ENCODE measurements at regions not wholly inside any gene's neighbourhood (a gene's known extent, or its start where the extent isn't known, plus 50 kb on each side); places are given as distances from the start of the nearest gene placed in this dataset.

- Histone ChIP-seq H3K9me3 (ENCODE audit: control insufficient read depth in 2 of 3, low read length in 3 of 3) (no peaks in the 10 kb centered on the region), H3K4me3 (ENCODE audit: low read length) (no peak overlapping the region), H3K36me3 (ENCODE audit: control insufficient read depth in 2 of 3, insufficient read depth in 3 of 3, low read length in 3 of 3) (no peaks in the 10 kb centered on the region), H3K27me3 (ENCODE audit: control insufficient read depth in 2 of 2, insufficient read depth in 2 of 2, low read length in 2 of 2) (no peaks in the 10 kb centered on the region), H3K4me1 (ENCODE audit: control insufficient read depth in 2 of 2, insufficient read depth in 2 of 2, low read length in 2 of 2) (no peaks in the 10 kb centered on the region), H3K27ac (ENCODE audit: low read depth, low read length) (no peak overlapping the region)
- Mint-ChIP-seq H3K4me3 (no peak overlapping the region), H3K36me3 (no peaks in the 10 kb centered on the region), H3K27ac (no peak overlapping the region), H3K9me3 (peaks cover 0 to 13% (median 2%) of the 10 kb centered on the region in 11 donors), H3K27me3 (no peaks in the 10 kb centered on the region), H3K4me1 (no peaks in the 10 kb centered on the region)
- ATAC-seq (no peak), DNase-seq (no peak)
- intact Hi-C loops (cut with micrococcal nuclease), result no loop called here
- ChIA-PET POLR2A (no interaction called here), CTCF (no interaction called here)
Measured at GRCh38 chr4:57652779-57653178, 542.6 kb upstream of the IGFBP7 start.

DNA sequence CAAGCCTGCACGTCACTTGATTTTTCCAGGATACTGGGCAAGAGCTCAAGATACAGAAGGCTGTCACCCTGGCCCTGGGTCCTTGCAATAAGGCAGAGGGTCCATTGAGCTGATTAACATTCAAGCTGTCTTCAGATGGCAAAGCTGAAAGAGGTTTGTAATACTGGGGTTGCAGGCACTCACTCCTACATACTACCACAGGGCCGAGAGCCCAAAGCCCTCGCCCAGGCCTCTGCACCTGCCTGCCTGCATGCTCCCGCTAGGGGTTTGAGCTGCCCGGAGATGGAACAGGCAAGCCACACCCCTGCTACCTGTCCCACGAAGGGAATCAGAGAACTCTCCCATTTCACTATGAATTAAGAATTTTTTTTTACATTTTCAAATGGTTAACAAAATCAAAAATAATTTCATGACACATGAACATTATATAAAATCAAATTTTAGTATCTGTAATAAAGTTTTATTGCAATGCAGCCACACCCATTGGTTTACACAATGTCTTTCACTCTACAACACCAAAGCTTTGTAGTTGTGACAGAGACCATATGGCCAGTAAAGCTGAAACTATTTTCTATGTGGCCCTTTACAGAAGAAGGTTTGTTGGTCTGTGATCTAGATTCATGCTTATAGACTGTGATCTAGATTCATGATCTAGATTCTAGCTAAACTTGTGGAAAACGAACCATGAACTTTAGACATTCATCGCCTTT lies 530.4 kb upstream of the IGFBP7 start:
- intact Hi-C loops (cut with micrococcal nuclease), result no loop called here
- Mint-ChIP-seq H3K9me3 (peaks cover 0 to 3% (median 0%) of the 10 kb centered on the region in 11 donors), H3K27ac (no peak overlapping the region), H3K27me3 (no peaks in the 10 kb centered on the region), H3K36me3 (no peaks in the 10 kb centered on the region), H3K4me1 (no peaks in the 10 kb centered on the region), H3K4me3 (no peak overlapping the region)
- ChIA-PET CTCF (no interaction called here), POLR2A (no interaction called here)
- Histone ChIP-seq H3K4me1 (ENCODE audit: control insufficient read depth in 2 of 2, insufficient read depth in 2 of 2, low read length in 2 of 2) (no peaks in the 10 kb centered on the region), H3K36me3 (ENCODE audit: control insufficient read depth in 2 of 3, insufficient read depth in 3 of 3, low read length in 3 of 3) (no peaks in the 10 kb centered on the region), H3K27ac (ENCODE audit: low read depth, low read length) (no peak overlapping the region), H3K27me3 (ENCODE audit: control insufficient read depth in 2 of 2, insufficient read depth in 2 of 2, low read length in 2 of 2) (no peaks in the 10 kb centered on the region), H3K4me3 (ENCODE audit: low read length) (no peak overlapping the region), H3K9me3 (ENCODE audit: control insufficient read depth in 2 of 3, low read length in 3 of 3) (no peaks in the 10 kb centered on the region)
- no peak for DNase-seq
- ATAC-seq, result no peak

DNA sequence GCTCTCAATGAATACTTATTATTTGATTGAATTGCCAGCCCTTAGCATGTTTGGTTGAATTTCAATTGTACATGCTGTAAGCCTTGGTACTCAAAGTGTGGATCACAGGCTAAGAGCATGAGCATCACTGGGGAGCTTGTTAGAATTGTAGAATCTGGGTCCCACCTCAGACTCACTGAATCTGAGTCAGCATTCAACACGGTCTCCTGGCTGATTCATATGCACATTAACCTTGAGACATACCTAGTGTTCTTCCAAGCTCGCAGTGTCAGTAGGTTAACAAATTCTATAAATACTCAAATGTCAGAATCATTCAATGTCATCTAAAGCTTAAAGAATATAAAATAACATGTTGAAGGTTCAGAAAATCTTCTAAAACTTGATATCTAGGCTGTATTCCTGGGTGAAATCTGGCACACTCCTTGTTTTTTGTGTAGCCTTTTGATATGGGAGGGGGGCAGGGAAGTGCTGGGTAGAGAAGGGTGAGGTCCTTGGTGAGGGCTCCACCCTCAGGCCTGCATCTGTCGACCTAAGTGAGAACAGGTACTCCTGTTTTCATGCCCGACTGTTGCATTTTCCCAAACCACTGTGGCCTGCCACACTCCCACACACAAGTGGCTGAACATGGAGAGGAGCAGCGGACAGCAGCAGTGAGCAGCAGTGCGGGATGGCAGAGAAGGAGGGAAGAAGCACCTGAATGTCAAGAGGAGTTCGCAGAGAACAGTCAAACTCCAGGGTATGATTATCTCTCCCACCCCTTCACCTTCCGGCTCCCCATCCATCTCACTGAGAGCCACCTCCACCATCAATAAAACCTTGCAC lies 529.6 kb upstream of the IGFBP7 start:
- peaks cover 0 to 3% (median 0%) of the 10 kb centered on the region in 11 donors for H3K9me3 Mint-ChIP-seq
- H3K4me3 Mint-ChIP-seq, result no peak overlapping the region
- Histone ChIP-seq H3K27me3 (ENCODE audit: control insufficient read depth in 2 of 2, insufficient read depth in 2 of 2, low read length in 2 of 2) (no peaks in the 10 kb centered on the region), H3K36me3 (ENCODE audit: control insufficient read depth in 2 of 3, insufficient read depth in 3 of 3, low read length in 3 of 3) (no peaks in the 10 kb centered on the region), H3K4me1 (ENCODE audit: control insufficient read depth in 2 of 2, insufficient read depth in 2 of 2, low read length in 2 of 2) (no peaks in the 10 kb centered on the region), H3K4me3 (ENCODE audit: low read length) (no peak overlapping the region), H3K9me3 (ENCODE audit: control insufficient read depth in 2 of 3, low read length in 3 of 3) (no peaks in the 10 kb centered on the region), H3K27ac (ENCODE audit: low read depth, low read length) (no peak overlapping the region)
- DNase-seq (no peak), ATAC-seq (no peak)
- no peak overlapping the region for H3K27ac Mint-ChIP-seq
- H3K36me3 Mint-ChIP-seq, result no peaks in the 10 kb centered on the region
- H3K4me1 Mint-ChIP-seq, result no peaks in the 10 kb centered on the region
- intact Hi-C loops (cut with micrococcal nuclease), result no loop called here
- CTCF ChIA-PET, result no interaction called here
- POLR2A ChIA-PET, result no interaction called here
- no peaks in the 10 kb centered on the region for H3K27me3 Mint-ChIP-seq

DNA sequence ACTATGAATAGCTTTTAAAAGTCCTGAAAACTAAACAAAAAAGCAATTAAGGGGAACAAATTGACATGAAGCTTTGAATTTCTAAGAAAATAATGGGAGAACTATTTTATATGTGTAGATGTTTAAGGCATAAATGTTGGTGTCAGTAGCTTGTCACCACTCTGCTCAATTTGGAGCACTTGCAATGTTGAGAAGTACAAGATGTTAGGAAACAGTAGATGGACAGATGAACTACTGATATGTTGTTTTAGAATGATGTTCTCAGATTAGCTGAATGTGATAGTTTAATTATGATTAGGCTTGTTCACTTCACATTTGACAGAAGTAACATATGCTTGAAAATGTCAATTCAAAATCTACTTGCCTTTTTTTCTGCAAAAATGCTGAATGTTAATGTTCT lies 525.7 kb upstream of the IGFBP7 start:
- CTCF ChIA-PET, result no interaction called here
- ATAC-seq, result no peak
- H3K4me3 ChIP-seq (ENCODE audit: low read length), result no peak overlapping the region
- H3K27ac ChIP-seq (ENCODE audit: low read depth, low read length), result no peak overlapping the region
- H3K9me3 ChIP-seq (ENCODE audit: control insufficient read depth in 2 of 3, low read length in 3 of 3), result no peaks in the 10 kb centered on the region
- Mint-ChIP-seq H3K27ac (no peak overlapping the region), H3K4me3 (no peak overlapping the region), H3K9me3 (peaks cover 0 to 7% (median 0%) of the 10 kb centered on the region in 11 donors), H3K27me3 (no peaks in the 10 kb centered on the region), H3K36me3 (no peaks in the 10 kb centered on the region), H3K4me1 (no peaks in the 10 kb centered on the region)
- no peaks in the 10 kb centered on the region for H3K27me3 ChIP-seq (ENCODE audit: control insufficient read depth in 2 of 2, insufficient read depth in 2 of 2, low read length in 2 of 2)
- no peak for DNase-seq
- H3K4me1 ChIP-seq (ENCODE audit: control insufficient read depth in 2 of 2, insufficient read depth in 2 of 2, low read length in 2 of 2), result no peaks in the 10 kb centered on the region
- POLR2A ChIA-PET, result no interaction called here
- intact Hi-C loops (cut with micrococcal nuclease), result no loop called here
- H3K36me3 ChIP-seq (ENCODE audit: control insufficient read depth in 2 of 3, insufficient read depth in 3 of 3, low read length in 3 of 3), result no peaks in the 10 kb centered on the region

- no peak for DNase-seq
- Mint-ChIP-seq H3K4me3 (no peak overlapping the region), H3K27me3 (no peaks in the 10 kb centered on the region), H3K36me3 (no peaks in the 10 kb centered on the region), H3K4me1 (no peaks in the 10 kb centered on the region), H3K27ac (no peak overlapping the region), H3K9me3 (peaks cover 0 to 14% (median 3%) of the 10 kb centered on the region in 11 donors)
- H3K4me1 ChIP-seq (ENCODE audit: control insufficient read depth in 2 of 2, insufficient read depth in 2 of 2, low read length in 2 of 2), result no peaks in the 10 kb centered on the region
- H3K36me3 ChIP-seq (ENCODE audit: control insufficient read depth in 2 of 3, insufficient read depth in 3 of 3, low read length in 3 of 3), result no peaks in the 10 kb centered on the region
- POLR2A ChIA-PET, result no interaction called here
- H3K27me3 ChIP-seq (ENCODE audit: control insufficient read depth in 2 of 2, insufficient read depth in 2 of 2, low read length in 2 of 2), result no peaks in the 10 kb centered on the region
- intact Hi-C loops (cut with micrococcal nuclease), result no loop called here
- CTCF ChIA-PET, result interaction anchor here (1.2 kb wide), 1 partner anchor 17 kb away, joined by 4 read pairs; no protein-coding TSS in a partner anchor
- no peak overlapping the region for H3K4me3 ChIP-seq (ENCODE audit: low read length)
- H3K27ac ChIP-seq (ENCODE audit: low read depth, low read length), result no peak overlapping the region
- no peak for ATAC-seq
- no peaks in the 10 kb centered on the region for H3K9me3 ChIP-seq (ENCODE audit: control insufficient read depth in 2 of 3, low read length in 3 of 3)
Measured at GRCh38 chr4:57633212-57633859, 523.2 kb upstream of the IGFBP7 start.

GRCh38 chr4:57632564-57632963 lies 522.4 kb upstream of the IGFBP7 start:
- Mint-ChIP-seq H3K4me3 (no peak overlapping the region), H3K4me1 (no peaks in the 10 kb centered on the region), H3K9me3 (peaks cover 0 to 12% (median 3%) of the 10 kb centered on the region in 11 donors), H3K27me3 (no peaks in the 10 kb centered on the region), H3K36me3 (no peaks in the 10 kb centered on the region), H3K27ac (no peak overlapping the region)
- ATAC-seq (no peak), DNase-seq (no peak)
- H3K27me3 ChIP-seq (ENCODE audit: control insufficient read depth in 2 of 2, insufficient read depth in 2 of 2, low read length in 2 of 2), result no peaks in the 10 kb centered on the region
- intact Hi-C loops (cut with micrococcal nuclease), result no loop called here
- CTCF ChIA-PET, result interaction anchor here (1.2 kb wide), 1 partner anchor 16 kb away, joined by 4 read pairs; no protein-coding TSS in a partner anchor
- H3K4me1 ChIP-seq (ENCODE audit: control insufficient read depth in 2 of 2, insufficient read depth in 2 of 2, low read length in 2 of 2), result no peaks in the 10 kb centered on the region
- H3K4me3 ChIP-seq (ENCODE audit: low read length), result no peak overlapping the region
- H3K9me3 ChIP-seq (ENCODE audit: control insufficient read depth in 2 of 3, low read length in 3 of 3), result no peaks in the 10 kb centered on the region
- POLR2A ChIA-PET, result no interaction called here
- no peaks in the 10 kb centered on the region for H3K36me3 ChIP-seq (ENCODE audit: control insufficient read depth in 2 of 3, insufficient read depth in 3 of 3, low read length in 3 of 3)
- H3K27ac ChIP-seq (ENCODE audit: low read depth, low read length), result no peak overlapping the region

Measured in naive thymus-derived CD4-positive, alpha-beta T cell (primary cell).